ENCODE measurements at regions not wholly inside any gene's neighbourhood (a gene's known extent, or its start where the extent isn't known, plus 50 kb on each side); places are given as distances from the start of the nearest gene placed in this dataset.

- no peak for TF ChIP-seq CTCF (IDR thresholded peaks at IDR 0.05; ENCODE audit: low read depth, low read length, poor library complexity, severe bottlenecking)
- no peak for TF ChIP-seq EZH2phosphoT487 (IDR thresholded peaks at IDR 0.05; ENCODE audit: borderline replicate concordance, low read length)
Observed at GRCh38 chr15:95458721-95459120, 871.8 kb upstream of the NR2F2 start.

Measured in DOHH2 (cell line).